ENCODE measurements at regions not wholly inside any gene's neighbourhood (a gene's known extent, or its start where the extent isn't known, plus 50 kb on each side); places are given as distances from the start of the nearest gene placed in this dataset.

- DNase-seq, result no peak
- no peaks in the 10 kb centered on the region for H3K4me1 Mint-ChIP-seq
- H3K9me3 Mint-ChIP-seq, result peaks cover 13% of the 10 kb centered on the region
- H3K27me3 Mint-ChIP-seq, result peaks cover 12% of the 10 kb centered on the region
- no peak overlapping the region for H3K27ac Mint-ChIP-seq
- H3K4me3 Mint-ChIP-seq, result no peak overlapping the region
- no peaks in the 10 kb centered on the region for H3K36me3 Mint-ChIP-seq
Measured at GRCh38 chr10:33542752-33543505, 208.5 kb upstream of the NRP1 start.

- Mint-ChIP-seq H3K4me3 (no peak overlapping the region), H3K9me3 (peaks cover 13% of the 10 kb centered on the region), H3K4me1 (no peaks in the 10 kb centered on the region), H3K36me3 (no peaks in the 10 kb centered on the region), H3K27me3 (peaks cover 28% of the 10 kb centered on the region), H3K27ac (no peak overlapping the region)
- DNase-seq, result no peak
Measured at GRCh38 chr10:33539116-33539515, 204.6 kb upstream of the NRP1 start.

GRCh38 chr10:33537066-33537465 lies 202.6 kb upstream of the NRP1 start:
- no peaks in the 10 kb centered on the region for H3K4me1 Mint-ChIP-seq
- H3K4me3 Mint-ChIP-seq, result no peak overlapping the region
- no peak for DNase-seq
- H3K9me3 Mint-ChIP-seq, result peaks cover 2% of the 10 kb centered on the region
- no peaks in the 10 kb centered on the region for H3K36me3 Mint-ChIP-seq
- H3K27me3 Mint-ChIP-seq, result peaks cover 28% of the 10 kb centered on the region
- H3K27ac Mint-ChIP-seq, result no peak overlapping the region

GRCh38 chr10:33536508-33536907 lies 202.0 kb upstream of the NRP1 start:
- no peak for DNase-seq
- Mint-ChIP-seq H3K27ac (no peak overlapping the region), H3K36me3 (no peaks in the 10 kb centered on the region), H3K4me3 (no peak overlapping the region), H3K9me3 (no peaks in the 10 kb centered on the region), H3K27me3 (peaks cover 28% of the 10 kb centered on the region), H3K4me1 (no peaks in the 10 kb centered on the region)

GRCh38 chr10:33535866-33536265 lies 201.4 kb upstream of the NRP1 start:
- DNase-seq, result no peak
- peaks cover 28% of the 10 kb centered on the region for H3K27me3 Mint-ChIP-seq
- H3K4me3 Mint-ChIP-seq, result no peak overlapping the region
- no peaks in the 10 kb centered on the region for H3K9me3 Mint-ChIP-seq
- H3K27ac Mint-ChIP-seq, result no peak overlapping the region
- no peaks in the 10 kb centered on the region for H3K36me3 Mint-ChIP-seq
- no peaks in the 10 kb centered on the region for H3K4me1 Mint-ChIP-seq

- H3K4me1 Mint-ChIP-seq, result no peaks in the 10 kb centered on the region
- no peak overlapping the region for H3K4me3 Mint-ChIP-seq
- no peak for DNase-seq
- H3K27ac Mint-ChIP-seq, result no peak overlapping the region
- H3K9me3 Mint-ChIP-seq, result peaks cover 2% of the 10 kb centered on the region
- H3K36me3 Mint-ChIP-seq, result no peaks in the 10 kb centered on the region
- H3K27me3 Mint-ChIP-seq, result peaks cover 27% of the 10 kb centered on the region
Measured at GRCh38 chr10:33534416-33534815, 199.9 kb upstream of the NRP1 start.

- no peaks in the 10 kb centered on the region for H3K36me3 Mint-ChIP-seq
- H3K4me1 Mint-ChIP-seq, result no peaks in the 10 kb centered on the region
- H3K27me3 Mint-ChIP-seq, result peaks cover 22% of the 10 kb centered on the region
- no peak overlapping the region for H3K4me3 Mint-ChIP-seq
- no peak for DNase-seq
- H3K9me3 Mint-ChIP-seq, result peaks cover 5% of the 10 kb centered on the region
- no peak overlapping the region for H3K27ac Mint-ChIP-seq
Measured at GRCh38 chr10:33533612-33534011, 199.1 kb upstream of the NRP1 start.

- H3K27me3 Mint-ChIP-seq, result peaks cover 15% of the 10 kb centered on the region
- H3K27ac Mint-ChIP-seq, result no peak overlapping the region
- no peak for DNase-seq
- no peaks in the 10 kb centered on the region for H3K36me3 Mint-ChIP-seq
- no peaks in the 10 kb centered on the region for H3K4me1 Mint-ChIP-seq
- H3K9me3 Mint-ChIP-seq, result peaks cover 5% of the 10 kb centered on the region
- no peak overlapping the region for H3K4me3 Mint-ChIP-seq
Measured at GRCh38 chr10:33532901-33533300, 198.4 kb upstream of the NRP1 start.

- Mint-ChIP-seq H3K36me3 (no peaks in the 10 kb centered on the region), H3K9me3 (peaks cover 6% of the 10 kb centered on the region), H3K27me3 (no peaks in the 10 kb centered on the region), H3K27ac (no peak overlapping the region), H3K4me1 (no peaks in the 10 kb centered on the region), H3K4me3 (no peak overlapping the region)
- DNase-seq, result no peak
Measured at GRCh38 chr10:33529234-33529633, 194.8 kb upstream of the NRP1 start.

- Mint-ChIP-seq H3K36me3 (no peaks in the 10 kb centered on the region), H3K4me3 (no peak overlapping the region), H3K27ac (no peak overlapping the region), H3K4me1 (no peaks in the 10 kb centered on the region), H3K27me3 (peaks cover 12% of the 10 kb centered on the region), H3K9me3 (peaks cover 6% of the 10 kb centered on the region)
- DNase-seq, result no peak
Measured at GRCh38 chr10:33524966-33525365, 190.5 kb upstream of the NRP1 start.

- Mint-ChIP-seq H3K4me1 (no peaks in the 10 kb centered on the region), H3K4me3 (no peak overlapping the region), H3K27ac (no peak overlapping the region), H3K9me3 (peaks cover 1% of the 10 kb centered on the region), H3K36me3 (no peaks in the 10 kb centered on the region), H3K27me3 (peaks cover 20% of the 10 kb centered on the region)
- no peak for DNase-seq
Measured at GRCh38 chr10:33524041-33524440, 189.6 kb upstream of the NRP1 start.

GRCh38 chr10:33523236-33523792 lies 188.8 kb upstream of the NRP1 start:
- no peaks in the 10 kb centered on the region for H3K4me1 Mint-ChIP-seq

GRCh38 chr10:33521904-33522303 lies 187.4 kb upstream of the NRP1 start:
- Mint-ChIP-seq H3K9me3 (no peaks in the 10 kb centered on the region), H3K27ac (no peak overlapping the region), H3K4me3 (no peak overlapping the region), H3K36me3 (no peaks in the 10 kb centered on the region), H3K27me3 (peaks cover 22% of the 10 kb centered on the region), H3K4me1 (no peaks in the 10 kb centered on the region)
- DNase-seq, result no peak

More at GRCh38 chr10:33523236-33523792, 188.8 kb upstream of the NRP1 start:
- Mint-ChIP-seq H3K36me3 (no peaks in the 10 kb centered on the region), H3K27ac (no peak overlapping the region), H3K4me3 (no peak overlapping the region), H3K27me3 (peaks cover 22% of the 10 kb centered on the region), H3K9me3 (peaks cover 1% of the 10 kb centered on the region)
- no peak for DNase-seq

- no peaks in the 10 kb centered on the region for H3K36me3 Mint-ChIP-seq
- no peak overlapping the region for H3K4me3 Mint-ChIP-seq
- no peak for DNase-seq
- no peaks in the 10 kb centered on the region for H3K4me1 Mint-ChIP-seq
- H3K27me3 Mint-ChIP-seq, result peaks cover 22% of the 10 kb centered on the region
- H3K27ac Mint-ChIP-seq, result no peak overlapping the region
- no peaks in the 10 kb centered on the region for H3K9me3 Mint-ChIP-seq
Measured at GRCh38 chr10:33521062-33521461, 186.6 kb upstream of the NRP1 start.

GRCh38 chr10:33520223-33520622 lies 185.8 kb upstream of the NRP1 start:
- Mint-ChIP-seq H3K27ac (no peak overlapping the region), H3K27me3 (peaks cover 22% of the 10 kb centered on the region), H3K4me3 (no peak overlapping the region), H3K4me1 (no peaks in the 10 kb centered on the region), H3K9me3 (no peaks in the 10 kb centered on the region), H3K36me3 (no peaks in the 10 kb centered on the region)
- no peak for DNase-seq
